HG03045 (cell line): ENCODE measurements at regions not wholly inside any gene's neighbourhood (a gene's known extent, or its start where the extent isn't known, plus 50 kb on each side); places are given as distances from the start of the nearest gene placed in this dataset.
A peak's percentile ranks its signal among the peaks of the same experiment; 100 is the strongest.
"Not testable (repeated sequence)": the region's sequence is repeated elsewhere in the genome, so short reads cannot be mapped to it uniquely, and the experiment has no call there.

Experiments
- ATAC-seq: cut with Tn5 transposase; IDR thresholded peaks from one replicate; pipeline ENCODE4 v1.9.1; 2021; ENCODE audit warnings: mild to moderate bottlenecking, moderate library complexity; ENCODE audit not compliant: unreplicated experiment

GRCh38 chr3:107909583-107909982 is 181.2 kb downstream of the CD47 start:
- not testable (repeated sequence) for ATAC-seq

GRCh38 chr3:107907996-107908395 is 182.8 kb downstream of the CD47 start:
- ATAC-seq: no peak

- ATAC-seq: no peak
These were observed 186.2 kb downstream of the CD47 start for GRCh38 chr3:107904536-107905066.

GRCh38 chr3:107899990-107900651 is 190.7 kb downstream of the CD47 start:
- no peak for ATAC-seq

GRCh38 chr3:107897471-107898061 is 193.3 kb downstream of the CD47 start:
- ATAC-seq: no peak

- ATAC-seq: no peak
These were observed 195.8 kb downstream of the CD47 start for GRCh38 chr3:107894998-107895397.

- ATAC-seq: no peak
These were observed 197.7 kb downstream of the CD47 start for GRCh38 chr3:107892955-107893624.

GRCh38 chr3:107884719-107885460 is 205.9 kb downstream of the CD47 start:
- no peak for ATAC-seq

- ATAC-seq: no peak
These were observed 206.8 kb downstream of the CD47 start for GRCh38 chr3:107884028-107884427.

- no peak for ATAC-seq
These were observed 207.9 kb downstream of the CD47 start for GRCh38 chr3:107882881-107883280.

- no peak for ATAC-seq
These were observed 208.6 kb downstream of the CD47 start for GRCh38 chr3:107882261-107882660.

GRCh38 chr3:107881509-107881908 is 209.3 kb downstream of the CD47 start:
- ATAC-seq: no peak

GRCh38 chr3:107880702-107881101 is 210.1 kb downstream of the CD47 start:
- no peak for ATAC-seq

GRCh38 chr3:107877936-107878335 is 212.9 kb downstream of the CD47 start:
- no peak for ATAC-seq

GRCh38 chr3:107870943-107871638 is 219.7 kb downstream of the CD47 start:
- ATAC-seq: no peak

- no peak for ATAC-seq
These were observed 220.7 kb downstream of the CD47 start for GRCh38 chr3:107870096-107870495.

- no peak for ATAC-seq
These were observed 222.4 kb downstream of the CD47 start for GRCh38 chr3:107868449-107868848.

GRCh38 chr3:107861904-107862303 is 228.9 kb downstream of the CD47 start:
- peak; percentile 52 for ATAC-seq

GRCh38 chr3:107861422-107861821 is 229.4 kb downstream of the CD47 start:
- ATAC-seq: no peak
